AG08396 (cell line): ENCODE measurements at regions not wholly inside any gene's neighbourhood (a gene's known extent, or its start where the extent isn't known, plus 50 kb on each side); places are given as distances from the start of the nearest gene placed in this dataset.

Experiments
- DNase-seq: peaks from one replicate; pipeline ENCODE4 v3.0.0; 2012; ENCODE audit warnings: low spot score, mixed read lengths

GRCh38 chr9:119020284-119020683, 349.0 kb downstream of the BRINP1 start:
- DNase-seq: no peak

DNA sequence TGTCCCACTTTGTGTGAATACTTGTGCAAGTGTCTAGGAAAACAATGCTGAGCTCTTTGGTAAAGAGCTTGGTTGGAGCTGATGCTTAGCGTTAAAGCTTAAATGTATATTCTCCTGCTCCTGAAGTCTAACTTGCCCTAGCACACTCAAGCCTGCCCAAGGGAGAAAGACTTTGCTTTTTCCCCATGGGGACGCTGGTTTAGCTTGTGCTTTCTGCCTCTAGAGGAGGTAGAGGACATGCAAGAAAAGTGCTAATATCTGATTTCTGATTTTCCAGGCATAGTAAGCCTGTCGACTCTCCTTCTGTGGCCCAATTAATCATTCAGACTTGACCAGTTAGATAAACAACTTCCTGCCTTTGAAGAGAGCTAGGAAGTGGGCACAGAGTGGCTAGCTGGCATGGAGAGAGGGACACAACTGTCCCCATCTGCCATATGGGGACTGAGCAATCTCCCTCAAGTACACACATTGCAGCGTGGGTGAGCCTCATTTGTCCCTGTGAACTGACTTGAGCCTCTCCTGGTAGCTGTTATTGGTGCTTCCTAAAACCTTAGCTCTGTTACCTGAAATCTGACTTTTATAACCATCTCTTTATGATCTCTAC, 348.4 kb downstream of the BRINP1 start:
- no peak for DNase-seq

- no peak for DNase-seq
These were observed 343.1 kb downstream of the BRINP1 start for GRCh38 chr9:119026120-119026519.

DNA sequence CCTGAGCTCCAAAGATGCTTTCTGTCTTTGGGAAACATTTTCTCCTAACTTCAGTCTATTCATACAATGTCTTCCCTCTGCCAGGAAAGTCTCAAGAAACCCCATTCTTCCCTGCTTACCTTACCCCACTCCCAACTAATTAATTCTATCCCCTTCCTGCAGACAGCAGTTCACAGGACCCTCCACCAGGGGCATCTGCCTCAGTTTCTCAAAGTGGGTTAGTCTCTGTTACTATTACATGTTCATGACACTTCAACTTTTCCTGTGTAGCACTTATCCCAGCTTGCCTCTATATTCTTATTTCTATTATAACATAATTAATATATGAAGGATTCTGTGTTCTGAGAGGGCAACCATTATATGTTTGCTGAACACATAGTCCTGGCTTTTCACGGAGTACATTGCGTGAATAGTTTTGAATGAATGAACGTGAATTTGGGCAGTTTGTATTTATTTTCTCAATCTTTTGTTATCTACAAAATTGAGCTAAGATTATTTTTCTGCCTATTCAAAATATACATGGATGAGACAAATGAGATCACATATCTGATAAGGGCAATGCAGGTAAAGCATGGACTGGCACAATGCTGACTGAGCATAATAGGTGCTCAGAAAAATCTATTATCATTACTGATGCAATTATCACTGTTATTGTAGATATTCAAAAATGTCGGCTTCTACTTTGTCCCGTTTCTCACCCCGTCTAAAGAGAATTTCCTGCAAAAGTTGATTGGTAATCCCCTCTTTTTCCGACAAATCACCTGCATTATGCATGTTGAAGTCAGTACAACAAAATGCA, 341.1 kb downstream of the BRINP1 start:
- DNase-seq: no peak

- DNase-seq: no peak
These were observed 339.3 kb downstream of the BRINP1 start for GRCh38 chr9:119029886-119030285.

- no peak for DNase-seq
These were observed 335.6 kb downstream of the BRINP1 start for GRCh38 chr9:119033596-119033995.

GRCh38 chr9:119036969-119037368, 332.3 kb downstream of the BRINP1 start:
- no peak for DNase-seq

DNA sequence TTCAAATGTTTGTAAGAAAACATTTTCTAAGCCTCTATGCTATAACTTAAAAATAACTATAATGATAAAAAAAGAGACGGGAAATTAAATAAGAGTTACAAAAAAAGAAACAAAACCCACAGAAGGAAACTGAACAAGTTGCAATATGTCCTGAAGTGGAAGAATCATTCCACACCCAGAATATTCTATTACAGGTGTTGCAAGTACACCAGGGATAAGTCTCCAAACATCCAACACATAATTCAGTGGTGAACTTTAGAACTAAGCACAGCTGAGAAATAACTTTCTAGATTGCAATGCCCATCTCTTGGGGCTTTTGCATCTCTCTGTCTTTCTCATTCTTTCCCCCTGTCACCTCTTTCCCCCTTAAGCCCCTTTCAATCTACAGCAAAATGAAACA, 325.2 kb downstream of the BRINP1 start:
- DNase-seq: no peak

GRCh38 chr9:119044806-119045205, 324.4 kb downstream of the BRINP1 start:
- DNase-seq: no peak

DNA sequence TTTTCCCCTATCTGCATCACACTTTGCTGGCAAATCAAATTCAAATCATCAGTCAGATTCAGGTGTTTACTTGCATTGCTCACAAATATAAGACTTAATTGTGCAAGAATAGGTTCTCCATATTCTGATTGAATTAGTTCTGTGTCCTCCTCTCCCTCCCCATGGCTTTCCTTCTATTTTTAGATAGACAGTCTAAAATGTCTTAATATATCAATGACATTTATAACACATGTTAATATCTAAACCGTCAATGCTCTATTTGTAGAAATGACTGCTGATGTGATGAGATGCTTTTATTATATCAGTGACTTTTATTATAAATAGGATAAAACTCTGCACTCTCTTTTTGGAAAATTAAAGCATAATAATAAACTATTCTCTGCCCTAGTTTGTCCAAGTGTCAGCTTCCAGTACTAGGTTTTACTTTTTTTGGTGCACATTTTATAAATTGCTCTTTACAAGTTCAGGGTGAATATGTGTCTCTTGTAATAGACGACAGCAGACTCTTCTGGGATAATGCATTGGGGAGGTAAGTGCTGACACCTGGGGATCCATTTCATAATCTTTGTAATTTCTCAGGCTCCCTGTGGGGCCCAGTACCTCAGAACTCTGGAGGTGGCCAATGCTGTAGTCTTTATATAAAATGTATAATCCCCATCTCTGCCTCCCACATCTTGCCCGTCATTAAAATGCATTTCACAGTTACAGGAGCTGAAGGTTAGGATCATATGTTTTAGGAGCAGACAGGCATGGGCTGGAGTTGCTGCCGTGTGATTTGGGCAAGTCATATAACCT, 321.5 kb downstream of the BRINP1 start:
- DNase-seq: no peak

DNA sequence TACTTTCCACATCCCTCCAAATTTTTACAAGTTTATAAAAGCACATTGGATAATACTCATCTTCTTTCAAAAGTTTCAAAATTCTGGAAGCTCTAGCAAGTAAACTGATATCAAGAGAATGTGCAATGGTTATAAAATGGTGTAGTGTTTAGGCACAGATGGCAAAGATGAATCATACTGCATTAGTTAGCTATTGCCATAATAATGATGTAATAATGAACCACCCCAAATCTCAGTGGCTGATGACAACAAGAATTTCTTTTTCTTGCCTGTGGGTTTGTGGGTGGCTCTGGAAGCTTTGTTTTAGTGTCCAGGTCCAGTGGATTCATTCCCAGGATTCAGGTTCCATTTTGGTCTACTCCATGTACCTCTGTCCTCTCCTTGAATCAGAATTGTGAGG, 319.0 kb downstream of the BRINP1 start:
- DNase-seq: no peak

- DNase-seq: no peak
These were observed 316.8 kb downstream of the BRINP1 start for GRCh38 chr9:119052339-119053030.

DNA sequence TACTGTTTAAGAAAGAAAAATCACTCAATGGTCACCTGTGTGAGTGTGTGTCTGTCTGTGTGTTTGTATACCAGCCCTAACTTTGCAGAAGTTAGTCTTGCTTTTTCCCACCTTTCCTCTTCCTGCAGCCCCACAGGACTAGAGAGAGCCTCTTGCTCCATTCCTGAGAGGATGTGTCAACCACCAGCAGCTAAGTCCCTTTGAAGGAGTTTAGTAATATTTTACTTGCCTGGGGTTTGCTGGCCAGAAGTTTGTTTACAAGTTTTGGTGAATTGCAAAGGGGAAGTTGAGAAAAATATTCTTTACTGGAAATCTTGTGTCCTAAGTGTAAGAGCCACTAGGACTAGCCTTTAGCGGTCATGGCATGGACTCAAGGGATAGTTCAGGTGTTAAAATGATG, 316.2 kb downstream of the BRINP1 start:
- no peak for DNase-seq

DNA sequence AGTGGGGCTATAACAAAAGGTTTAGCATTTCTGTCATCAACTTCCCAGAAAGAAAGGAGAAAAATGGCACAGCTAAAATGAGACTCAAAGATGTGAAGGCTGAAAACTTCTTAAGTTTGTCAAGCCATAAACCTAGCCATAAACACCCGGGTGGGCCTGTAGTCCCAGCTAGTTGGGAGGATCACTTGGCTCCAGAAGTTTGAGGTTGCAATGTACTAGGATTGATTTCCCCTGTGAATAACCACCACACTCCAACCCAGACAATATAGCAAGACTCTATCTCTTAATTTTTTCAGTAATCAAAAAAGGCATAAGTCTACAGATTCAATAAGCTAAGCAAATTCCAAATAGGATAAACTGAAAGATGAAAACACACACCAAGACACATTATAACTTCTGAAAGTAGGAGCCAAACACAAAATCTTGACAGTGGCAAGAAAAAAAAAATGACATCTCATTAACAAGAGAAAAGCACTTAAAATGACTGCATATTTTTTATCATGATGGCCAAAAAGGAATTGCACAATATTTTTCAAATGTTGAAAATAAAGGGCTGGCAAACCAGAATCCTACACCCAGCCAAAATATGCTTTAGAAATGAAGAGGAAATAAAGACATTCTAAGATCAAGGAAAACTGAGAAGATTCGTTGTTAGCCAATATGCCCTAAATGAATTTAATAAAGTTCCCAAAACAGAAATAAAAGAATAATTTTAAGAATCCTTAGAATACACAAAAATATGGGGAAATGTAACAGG, 308.4 kb downstream of the BRINP1 start:
- no peak for DNase-seq

GRCh38 chr9:119071636-119072035, 297.6 kb downstream of the BRINP1 start:
- no peak for DNase-seq

DNA sequence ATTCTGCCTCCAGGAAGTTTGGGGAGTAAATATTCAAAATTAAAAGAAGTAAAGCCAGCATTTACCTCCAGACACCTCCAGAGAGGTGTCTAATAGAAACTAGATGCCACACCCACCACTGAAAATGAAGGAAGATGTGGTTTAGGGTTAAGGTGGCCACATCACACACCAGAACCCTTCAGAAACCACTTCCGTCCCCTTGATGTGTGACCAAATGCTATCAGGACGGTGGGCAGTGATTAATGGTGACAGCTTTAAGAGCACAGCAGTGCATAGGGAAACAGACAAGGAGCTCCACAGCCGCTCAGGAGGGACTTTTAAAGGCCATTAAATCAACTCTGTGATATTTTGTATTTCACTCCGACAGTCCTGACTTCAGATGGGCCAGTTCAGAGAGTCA, 295.2 kb downstream of the BRINP1 start:
- no peak for DNase-seq

DNA sequence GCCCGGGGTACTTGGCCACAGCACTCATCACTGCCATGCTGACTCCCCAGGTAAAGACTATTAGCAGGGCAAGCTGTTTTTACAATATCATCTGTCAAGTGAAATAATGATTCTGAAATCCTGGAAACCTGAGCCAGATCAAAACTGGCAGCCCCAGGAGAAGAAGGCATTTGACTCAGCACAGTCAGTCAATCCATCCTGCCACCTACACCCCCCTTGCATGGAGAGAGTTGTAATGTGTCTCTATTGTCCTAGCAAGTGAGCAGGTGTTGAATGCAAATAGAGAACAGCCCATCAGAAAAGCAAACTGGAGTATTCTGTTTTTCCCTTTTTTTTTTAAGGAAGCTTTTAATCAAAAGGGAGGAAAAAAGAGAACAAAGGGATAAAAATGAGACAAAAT, 291.2 kb downstream of the BRINP1 start:
- no peak for DNase-seq

- DNase-seq: no peak
These were observed 285.6 kb downstream of the BRINP1 start for GRCh38 chr9:119083673-119084072.

DNA sequence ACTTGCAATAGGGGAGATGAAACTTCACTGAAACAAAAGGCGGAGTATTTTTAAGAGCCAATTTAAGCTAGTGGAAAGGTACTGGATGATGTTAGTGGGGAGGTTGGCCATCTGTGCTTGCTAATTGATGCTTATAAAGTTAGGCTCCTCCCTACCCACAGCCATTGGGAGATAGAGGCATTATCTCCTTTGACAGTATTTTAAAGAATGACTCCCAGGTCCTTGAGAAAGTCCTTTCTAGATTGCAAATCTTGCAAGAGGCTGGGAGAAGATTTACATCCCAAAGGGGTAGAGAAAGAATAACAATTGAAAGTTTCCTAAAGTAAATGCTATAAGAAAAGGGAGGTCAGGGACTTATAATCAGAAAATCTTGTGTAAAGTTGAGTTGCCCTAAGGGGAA, 282.6 kb downstream of the BRINP1 start:
- no peak for DNase-seq

- DNase-seq: no peak
These were observed 281.2 kb downstream of the BRINP1 start for GRCh38 chr9:119088002-119088547.

DNA sequence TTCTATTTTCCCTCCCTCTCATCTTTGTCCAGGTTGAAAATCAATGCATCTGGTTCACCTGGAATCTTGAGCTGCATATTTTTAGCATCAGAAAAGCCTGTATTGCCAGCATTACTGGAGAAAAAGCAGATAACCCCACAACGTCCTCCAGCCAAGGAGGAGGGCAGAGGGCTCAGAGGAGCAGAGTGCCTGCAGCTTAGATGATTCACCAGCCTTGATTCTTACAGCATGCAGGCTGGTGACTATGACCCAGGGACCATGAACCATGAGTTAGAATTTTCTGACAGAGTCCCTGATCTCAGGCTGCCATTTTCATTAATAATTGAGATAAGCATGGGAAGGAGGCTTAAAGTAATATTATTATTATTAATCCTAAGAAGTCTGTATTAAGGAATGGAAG, 278.2 kb downstream of the BRINP1 start:
- no peak for DNase-seq
